Mesothelial cell of epicardium (in vitro differentiated cells): ENCODE measurements at regions not wholly inside any gene's neighbourhood (a gene's known extent, or its start where the extent isn't known, plus 50 kb on each side); places are given as distances from the start of the nearest gene placed in this dataset.

Experiments used
- DNase-seq, 2 experiments: peaks; one replicate each; pipeline ENCODE4 v3.0.0; 2021; ENCODE audit warnings: low spot score in 2 of 2; ENCODE audit not compliant: unreplicated experiment in 2 of 2
- H3K27ac Mint-ChIP-seq: 2 replicates; pipeline ENCODE4 v1.8.0; 2021; ENCODE audit warnings: mixed read lengths
- H3K27me3 Mint-ChIP-seq: 2 replicates; pipeline ENCODE4 v1.8.0; 2021; ENCODE audit warnings: low read depth, mixed read lengths
- H3K36me3 Mint-ChIP-seq: 2 replicates; pipeline ENCODE4 v1.8.0; 2021; ENCODE audit warnings: mixed read lengths
- H3K4me1 Mint-ChIP-seq: 2 replicates; pipeline ENCODE4 v1.8.0; 2021; ENCODE audit warnings: mixed read lengths
- H3K4me3 Mint-ChIP-seq: 2 replicates; pipeline ENCODE4 v1.8.0; 2021; ENCODE audit warnings: mild to moderate bottlenecking, moderate library complexity, mixed read lengths
- H3K9me3 Mint-ChIP-seq: 2 replicates; pipeline ENCODE4 v1.8.0; 2021; ENCODE audit warnings: mixed read lengths
- CTCF ChIP-seq: fragments of 200-600 bp; sonication (generic); IDR thresholded peaks from one replicate; pipeline ENCODE4 v1.5.0; 2021; ENCODE audit warnings: antibody characterized with exemption; ENCODE audit not compliant: unreplicated experiment

GRCh38 chr14:29444805-29445204, 482.8 kb downstream of the PRKD1 start:
- DNase-seq: no peak
- Mint-ChIP-seq H3K4me1 (no peaks in the 10 kb centered on the region), H3K9me3 (no peaks in the 10 kb centered on the region), H3K27ac (no peak overlapping the region), H3K4me3 (no peak overlapping the region), H3K27me3 (peaks cover 17% of the 10 kb centered on the region), H3K36me3 (no peaks in the 10 kb centered on the region)
- TF ChIP-seq CTCF: no peak

- Mint-ChIP-seq H3K27ac (no peak overlapping the region), H3K4me3 (no peak overlapping the region), H3K4me1 (no peaks in the 10 kb centered on the region), H3K36me3 (no peaks in the 10 kb centered on the region), H3K9me3 (no peaks in the 10 kb centered on the region), H3K27me3 (peaks cover 24% of the 10 kb centered on the region)
- TF ChIP-seq CTCF: no peak
- no peak for DNase-seq
These were observed 480.7 kb downstream of the PRKD1 start for GRCh38 chr14:29446971-29447370.

- H3K27ac Mint-ChIP-seq: no peak overlapping the region
These were observed 475.7 kb downstream of the PRKD1 start for GRCh38 chr14:29451941-29452340.

GRCh38 chr14:29453045-29453444, 474.6 kb downstream of the PRKD1 start:
- Mint-ChIP-seq H3K36me3 (no peaks in the 10 kb centered on the region), H3K27me3 (peaks cover 7% of the 10 kb centered on the region), H3K9me3 (no peaks in the 10 kb centered on the region), H3K4me3 (no peak overlapping the region), H3K27ac (no peak overlapping the region), H3K4me1 (no peaks in the 10 kb centered on the region)
- no peak for DNase-seq
- TF ChIP-seq CTCF: no peak

More at GRCh38 chr14:29451941-29452340, 475.7 kb downstream of the PRKD1 start:
- H3K27me3 Mint-ChIP-seq: peaks cover 11% of the 10 kb centered on the region
- H3K4me3 Mint-ChIP-seq: no peak overlapping the region
- H3K9me3 Mint-ChIP-seq: no peaks in the 10 kb centered on the region
- DNase-seq: no peak
- no peak for TF ChIP-seq CTCF
- no peaks in the 10 kb centered on the region for H3K4me1 Mint-ChIP-seq
- no peaks in the 10 kb centered on the region for H3K36me3 Mint-ChIP-seq

- H3K4me1 Mint-ChIP-seq: no peaks in the 10 kb centered on the region
These were observed 473.5 kb downstream of the PRKD1 start for GRCh38 chr14:29454026-29454693.

More at GRCh38 chr14:29454026-29454693, 473.5 kb downstream of the PRKD1 start:
- no peak for TF ChIP-seq CTCF
- DNase-seq: no peak
- H3K4me3 Mint-ChIP-seq: no peak overlapping the region
- H3K27ac Mint-ChIP-seq: no peak overlapping the region
- peaks cover 7% of the 10 kb centered on the region for H3K27me3 Mint-ChIP-seq
- H3K9me3 Mint-ChIP-seq: no peaks in the 10 kb centered on the region
- H3K36me3 Mint-ChIP-seq: no peaks in the 10 kb centered on the region
